K562 (cell line): ENCODE measurements at regions not wholly inside any gene's neighbourhood (a gene's known extent, or its start where the extent isn't known, plus 50 kb on each side); places are given as distances from the start of the nearest gene placed in this dataset.

Source experiments
- GATAD2B ChIP-seq: fragments of 450-650 bp; IDR thresholded peaks from 2 replicates; pipeline ENCODE4 v1.6.1; 2017; ENCODE audit warnings: mild to moderate bottlenecking, borderline replicate concordance
- HLTF ChIP-seq: fragments of 450-650 bp; IDR thresholded peaks from 2 replicates; pipeline ENCODE4 v1.6.1; 2016
- ILK ChIP-seq: fragments of 450-650 bp; IDR thresholded peaks from 2 replicates; pipeline ENCODE4 v1.6.1; 2016; ENCODE audit warnings: missing genetic modification characterization, low read depth, mild to moderate bottlenecking, missing compliant biosample characterization, moderate library complexity, borderline replicate concordance
- RBM17 ChIP-seq: fragments of 200-400 bp; formaldehyde crosslinking; IDR thresholded peaks from 2 replicates; pipeline ENCODE4 v1.6.1; 2017; ENCODE audit warnings: low read depth, mild to moderate bottlenecking, low read length, borderline replicate concordance
- ZC3H8 ChIP-seq: fragments of 450-650 bp; IDR thresholded peaks from 2 replicates; pipeline ENCODE4 v1.6.1; 2017
- ZNF696 ChIP-seq: fragments of 250-450 bp; sonication (Bioruptor Pico); conservative IDR thresholded peaks from 2 replicates; pipeline ENCODE4 v1.4.0; 2020; ENCODE audit warnings: mild to moderate bottlenecking, moderate library complexity
- ZNF764 ChIP-seq: fragments of 250-450 bp; sonication (Bioruptor Pico); IDR thresholded peaks from 2 replicates; pipeline ENCODE4 v1.4.0; 2020; ENCODE audit warnings: low read depth, mild to moderate bottlenecking, moderate library complexity
- TF ChIP-seq, protein P1 (sequence below): fragments of 450-650 bp; IDR thresholded peaks from 2 replicates; pipeline ENCODE4 v1.6.1; 2016; ENCODE audit warnings: mild to moderate bottlenecking, moderate library complexity
- TF ChIP-seq, protein P2 (sequence below): fragments of 250-450 bp; sonication (Bioruptor Pico); IDR thresholded peaks from 2 replicates; pipeline ENCODE4 v1.4.0; 2020
- TF ChIP-seq, protein P3 (sequence below): sonication (generic); formaldehyde crosslinking; IDR thresholded peaks from 2 replicates; pipeline ENCODE4 v1.8.0; 2022; ENCODE audit warnings: missing genetic modification reagents, mild to moderate bottlenecking, borderline replicate concordance

DNA sequence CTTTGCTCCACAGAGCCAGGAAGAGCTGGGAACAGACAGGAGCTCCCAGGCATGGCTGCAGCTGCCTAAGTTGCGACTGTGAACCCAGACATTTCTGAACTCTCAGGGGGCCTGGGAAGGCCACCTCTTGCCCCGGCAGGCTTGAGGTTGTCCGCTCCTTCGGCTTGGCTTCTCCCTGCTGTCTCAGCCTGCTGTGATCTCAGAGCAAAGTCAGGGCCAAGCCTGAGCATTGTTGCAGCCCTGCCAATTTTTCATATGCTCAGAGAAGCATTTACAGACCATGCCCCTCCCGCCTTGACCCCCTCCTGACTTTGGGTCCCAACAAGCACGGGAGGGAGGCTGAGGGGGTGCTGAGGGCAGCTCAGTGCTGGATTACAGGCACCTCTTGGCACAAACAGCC, 1439.1 kb upstream of the FLRT2 start (continued):
- TF ChIP-seq, protein P1, sequence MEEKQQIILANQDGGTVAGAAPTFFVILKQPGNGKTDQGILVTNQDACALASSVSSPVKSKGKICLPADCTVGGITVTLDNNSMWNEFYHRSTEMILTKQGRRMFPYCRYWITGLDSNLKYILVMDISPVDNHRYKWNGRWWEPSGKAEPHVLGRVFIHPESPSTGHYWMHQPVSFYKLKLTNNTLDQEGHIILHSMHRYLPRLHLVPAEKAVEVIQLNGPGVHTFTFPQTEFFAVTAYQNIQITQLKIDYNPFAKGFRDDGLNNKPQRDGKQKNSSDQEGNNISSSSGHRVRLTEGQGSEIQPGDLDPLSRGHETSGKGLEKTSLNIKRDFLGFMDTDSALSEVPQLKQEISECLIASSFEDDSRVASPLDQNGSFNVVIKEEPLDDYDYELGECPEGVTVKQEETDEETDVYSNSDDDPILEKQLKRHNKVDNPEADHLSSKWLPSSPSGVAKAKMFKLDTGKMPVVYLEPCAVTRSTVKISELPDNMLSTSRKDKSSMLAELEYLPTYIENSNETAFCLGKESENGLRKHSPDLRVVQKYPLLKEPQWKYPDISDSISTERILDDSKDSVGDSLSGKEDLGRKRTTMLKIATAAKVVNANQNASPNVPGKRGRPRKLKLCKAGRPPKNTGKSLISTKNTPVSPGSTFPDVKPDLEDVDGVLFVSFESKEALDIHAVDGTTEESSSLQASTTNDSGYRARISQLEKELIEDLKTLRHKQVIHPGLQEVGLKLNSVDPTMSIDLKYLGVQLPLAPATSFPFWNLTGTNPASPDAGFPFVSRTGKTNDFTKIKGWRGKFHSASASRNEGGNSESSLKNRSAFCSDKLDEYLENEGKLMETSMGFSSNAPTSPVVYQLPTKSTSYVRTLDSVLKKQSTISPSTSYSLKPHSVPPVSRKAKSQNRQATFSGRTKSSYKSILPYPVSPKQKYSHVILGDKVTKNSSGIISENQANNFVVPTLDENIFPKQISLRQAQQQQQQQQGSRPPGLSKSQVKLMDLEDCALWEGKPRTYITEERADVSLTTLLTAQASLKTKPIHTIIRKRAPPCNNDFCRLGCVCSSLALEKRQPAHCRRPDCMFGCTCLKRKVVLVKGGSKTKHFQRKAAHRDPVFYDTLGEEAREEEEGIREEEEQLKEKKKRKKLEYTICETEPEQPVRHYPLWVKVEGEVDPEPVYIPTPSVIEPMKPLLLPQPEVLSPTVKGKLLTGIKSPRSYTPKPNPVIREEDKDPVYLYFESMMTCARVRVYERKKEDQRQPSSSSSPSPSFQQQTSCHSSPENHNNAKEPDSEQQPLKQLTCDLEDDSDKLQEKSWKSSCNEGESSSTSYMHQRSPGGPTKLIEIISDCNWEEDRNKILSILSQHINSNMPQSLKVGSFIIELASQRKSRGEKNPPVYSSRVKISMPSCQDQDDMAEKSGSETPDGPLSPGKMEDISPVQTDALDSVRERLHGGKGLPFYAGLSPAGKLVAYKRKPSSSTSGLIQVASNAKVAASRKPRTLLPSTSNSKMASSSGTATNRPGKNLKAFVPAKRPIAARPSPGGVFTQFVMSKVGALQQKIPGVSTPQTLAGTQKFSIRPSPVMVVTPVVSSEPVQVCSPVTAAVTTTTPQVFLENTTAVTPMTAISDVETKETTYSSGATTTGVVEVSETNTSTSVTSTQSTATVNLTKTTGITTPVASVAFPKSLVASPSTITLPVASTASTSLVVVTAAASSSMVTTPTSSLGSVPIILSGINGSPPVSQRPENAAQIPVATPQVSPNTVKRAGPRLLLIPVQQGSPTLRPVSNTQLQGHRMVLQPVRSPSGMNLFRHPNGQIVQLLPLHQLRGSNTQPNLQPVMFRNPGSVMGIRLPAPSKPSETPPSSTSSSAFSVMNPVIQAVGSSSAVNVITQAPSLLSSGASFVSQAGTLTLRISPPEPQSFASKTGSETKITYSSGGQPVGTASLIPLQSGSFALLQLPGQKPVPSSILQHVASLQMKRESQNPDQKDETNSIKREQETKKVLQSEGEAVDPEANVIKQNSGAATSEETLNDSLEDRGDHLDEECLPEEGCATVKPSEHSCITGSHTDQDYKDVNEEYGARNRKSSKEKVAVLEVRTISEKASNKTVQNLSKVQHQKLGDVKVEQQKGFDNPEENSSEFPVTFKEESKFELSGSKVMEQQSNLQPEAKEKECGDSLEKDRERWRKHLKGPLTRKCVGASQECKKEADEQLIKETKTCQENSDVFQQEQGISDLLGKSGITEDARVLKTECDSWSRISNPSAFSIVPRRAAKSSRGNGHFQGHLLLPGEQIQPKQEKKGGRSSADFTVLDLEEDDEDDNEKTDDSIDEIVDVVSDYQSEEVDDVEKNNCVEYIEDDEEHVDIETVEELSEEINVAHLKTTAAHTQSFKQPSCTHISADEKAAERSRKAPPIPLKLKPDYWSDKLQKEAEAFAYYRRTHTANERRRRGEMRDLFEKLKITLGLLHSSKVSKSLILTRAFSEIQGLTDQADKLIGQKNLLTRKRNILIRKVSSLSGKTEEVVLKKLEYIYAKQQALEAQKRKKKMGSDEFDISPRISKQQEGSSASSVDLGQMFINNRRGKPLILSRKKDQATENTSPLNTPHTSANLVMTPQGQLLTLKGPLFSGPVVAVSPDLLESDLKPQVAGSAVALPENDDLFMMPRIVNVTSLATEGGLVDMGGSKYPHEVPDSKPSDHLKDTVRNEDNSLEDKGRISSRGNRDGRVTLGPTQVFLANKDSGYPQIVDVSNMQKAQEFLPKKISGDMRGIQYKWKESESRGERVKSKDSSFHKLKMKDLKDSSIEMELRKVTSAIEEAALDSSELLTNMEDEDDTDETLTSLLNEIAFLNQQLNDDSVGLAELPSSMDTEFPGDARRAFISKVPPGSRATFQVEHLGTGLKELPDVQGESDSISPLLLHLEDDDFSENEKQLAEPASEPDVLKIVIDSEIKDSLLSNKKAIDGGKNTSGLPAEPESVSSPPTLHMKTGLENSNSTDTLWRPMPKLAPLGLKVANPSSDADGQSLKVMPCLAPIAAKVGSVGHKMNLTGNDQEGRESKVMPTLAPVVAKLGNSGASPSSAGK, result no peak
- TF ChIP-seq GATAD2B (no peak), ZC3H8 (no peak), RBM17 (no peak), ZNF696 (no peak), ZNF764 (CRISPR knock-in tag) (no peak), ILK (tag) (no peak), HLTF (no peak)
- TF ChIP-seq, protein P2, sequence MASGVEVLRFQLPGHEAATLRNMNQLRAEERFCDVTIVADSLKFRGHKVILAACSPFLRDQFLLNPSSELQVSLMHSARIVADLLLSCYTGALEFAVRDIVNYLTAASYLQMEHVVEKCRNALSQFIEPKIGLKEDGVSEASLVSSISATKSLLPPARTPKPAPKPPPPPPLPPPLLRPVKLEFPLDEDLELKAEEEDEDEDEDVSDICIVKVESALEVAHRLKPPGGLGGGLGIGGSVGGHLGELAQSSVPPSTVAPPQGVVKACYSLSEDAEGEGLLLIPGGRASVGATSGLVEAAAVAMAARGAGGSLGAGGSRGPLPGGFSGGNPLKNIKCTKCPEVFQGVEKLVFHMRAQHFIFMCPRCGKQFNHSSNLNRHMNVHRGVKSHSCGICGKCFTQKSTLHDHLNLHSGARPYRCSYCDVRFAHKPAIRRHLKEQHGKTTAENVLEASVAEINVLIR (CRISPR knock-in tag), result no peak
- TF ChIP-seq, protein P3, sequence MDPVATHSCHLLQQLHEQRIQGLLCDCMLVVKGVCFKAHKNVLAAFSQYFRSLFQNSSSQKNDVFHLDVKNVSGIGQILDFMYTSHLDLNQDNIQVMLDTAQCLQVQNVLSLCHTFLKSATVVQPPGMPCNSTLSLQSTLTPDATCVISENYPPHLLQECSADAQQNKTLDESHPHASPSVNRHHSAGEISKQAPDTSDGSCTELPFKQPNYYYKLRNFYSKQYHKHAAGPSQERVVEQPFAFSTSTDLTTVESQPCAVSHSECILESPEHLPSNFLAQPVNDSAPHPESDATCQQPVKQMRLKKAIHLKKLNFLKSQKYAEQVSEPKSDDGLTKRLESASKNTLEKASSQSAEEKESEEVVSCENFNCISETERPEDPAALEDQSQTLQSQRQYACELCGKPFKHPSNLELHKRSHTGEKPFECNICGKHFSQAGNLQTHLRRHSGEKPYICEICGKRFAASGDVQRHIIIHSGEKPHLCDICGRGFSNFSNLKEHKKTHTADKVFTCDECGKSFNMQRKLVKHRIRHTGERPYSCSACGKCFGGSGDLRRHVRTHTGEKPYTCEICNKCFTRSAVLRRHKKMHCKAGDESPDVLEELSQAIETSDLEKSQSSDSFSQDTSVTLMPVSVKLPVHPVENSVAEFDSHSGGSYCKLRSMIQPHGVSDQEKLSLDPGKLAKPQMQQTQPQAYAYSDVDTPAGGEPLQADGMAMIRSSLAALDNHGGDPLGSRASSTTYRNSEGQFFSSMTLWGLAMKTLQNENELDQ (CRISPR knock-in tag), result no peak
